NCI-H187 treated with DMSO at 0.1 percent for 48 hours (cell line): ENCODE measurements at regions not wholly inside any gene's neighbourhood (a gene's known extent, or its start where the extent isn't known, plus 50 kb on each side); places are given as distances from the start of the nearest gene placed in this dataset.
"Not testable (repeated sequence)": the region's sequence is repeated elsewhere in the genome, so short reads cannot be mapped to it uniquely, and the experiment has no call there.

Experiments used
- DNase-seq: peaks from one replicate; lab custom pipeline; 2025; lab: John Stamatoyannopoulos, UW

DNA sequence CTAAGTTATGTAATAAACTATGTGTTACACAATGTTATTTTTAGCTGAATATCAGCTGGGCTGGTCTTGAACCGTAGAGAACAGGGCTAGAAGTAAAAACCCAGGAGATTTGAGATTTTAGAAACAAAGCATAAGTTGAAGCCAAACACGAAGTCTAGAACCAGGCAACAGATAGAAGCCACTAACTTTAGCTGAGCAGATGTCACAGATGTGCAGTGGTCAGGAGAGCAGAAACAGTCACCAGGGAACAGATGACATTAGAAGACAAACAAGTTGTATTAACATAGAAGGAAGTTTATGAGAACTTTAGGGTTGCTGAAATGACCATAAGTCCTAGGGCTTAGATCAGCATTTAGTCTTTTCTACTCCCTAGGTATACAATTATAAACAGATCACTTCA, 731.0 kb downstream of the ZNF385D start:
- no peak for DNase-seq

DNA sequence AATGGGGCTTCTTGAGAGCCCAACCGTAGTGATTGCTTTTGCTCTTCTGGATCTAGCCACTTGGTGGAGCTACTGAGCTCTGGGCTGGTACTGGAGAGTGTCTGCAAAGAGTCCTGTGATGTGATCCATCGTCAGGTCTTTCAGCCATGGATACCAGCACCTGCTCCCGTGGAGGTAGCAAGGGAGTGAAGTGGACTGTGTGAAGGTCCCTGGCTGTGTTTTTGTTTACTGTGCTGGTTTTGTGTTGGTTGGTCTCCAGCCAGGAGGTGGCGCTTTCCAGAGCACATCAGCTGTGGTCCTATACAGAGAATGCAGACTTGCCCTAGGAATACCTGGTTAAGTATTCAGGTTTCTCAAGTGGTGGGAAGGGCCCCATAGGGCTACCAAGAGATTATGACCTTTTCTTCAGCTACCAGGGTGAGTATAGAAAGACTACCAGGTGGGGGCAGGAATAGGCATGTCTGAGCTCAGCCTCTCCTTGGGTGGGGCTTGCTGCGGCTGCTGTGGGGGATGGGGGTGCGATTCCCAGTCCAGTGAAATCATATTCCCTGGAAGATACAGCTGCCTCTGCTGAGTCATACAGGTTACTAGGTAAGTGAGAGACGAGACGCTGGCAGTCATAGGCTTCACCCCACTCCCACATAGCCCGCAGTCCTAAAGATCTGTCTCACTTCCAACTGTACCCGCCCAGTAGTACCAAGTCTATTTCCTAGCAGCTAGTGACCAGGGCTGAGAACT, 733.7 kb downstream of the ZNF385D start:
- no peak for DNase-seq

DNA sequence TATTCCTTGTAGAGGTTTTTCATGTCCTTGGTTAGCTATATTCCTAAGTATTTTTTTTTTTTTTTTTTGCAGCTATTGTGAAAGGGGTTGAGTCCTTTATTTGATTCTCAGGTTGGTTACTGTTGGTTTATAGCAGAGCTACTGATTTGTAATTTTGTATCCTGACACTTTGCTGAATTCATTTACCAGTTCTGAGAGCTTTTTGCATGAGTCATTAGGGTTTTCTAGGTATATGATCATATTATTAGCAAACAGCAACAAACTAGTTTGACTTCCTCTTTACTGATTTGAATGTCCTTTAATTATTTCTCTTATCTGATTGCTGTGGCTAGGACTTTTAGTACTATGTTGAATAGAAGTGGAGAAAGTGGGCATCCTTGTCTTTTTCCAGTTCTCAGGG, 737.4 kb downstream of the ZNF385D start:
- DNase-seq: no peak

DNA sequence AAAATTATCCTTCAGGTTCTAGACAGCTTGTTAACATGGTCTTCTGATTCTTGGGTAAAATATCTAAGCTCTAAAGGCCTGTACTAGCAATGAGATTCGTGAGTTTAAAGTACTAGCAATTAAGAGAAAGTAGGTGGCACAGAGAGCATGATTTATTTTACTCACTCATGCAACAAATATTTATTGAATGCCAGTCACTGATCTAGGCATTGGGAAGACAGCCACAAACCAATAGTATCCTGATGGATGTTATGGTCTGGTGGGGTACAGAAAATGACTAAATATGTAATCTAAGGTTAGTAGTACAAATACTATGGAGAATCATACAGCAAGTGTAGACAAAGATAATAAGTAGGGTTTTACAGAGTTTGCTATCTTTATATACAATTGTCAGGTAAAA, 751.3 kb downstream of the ZNF385D start:
- no peak for DNase-seq

DNA sequence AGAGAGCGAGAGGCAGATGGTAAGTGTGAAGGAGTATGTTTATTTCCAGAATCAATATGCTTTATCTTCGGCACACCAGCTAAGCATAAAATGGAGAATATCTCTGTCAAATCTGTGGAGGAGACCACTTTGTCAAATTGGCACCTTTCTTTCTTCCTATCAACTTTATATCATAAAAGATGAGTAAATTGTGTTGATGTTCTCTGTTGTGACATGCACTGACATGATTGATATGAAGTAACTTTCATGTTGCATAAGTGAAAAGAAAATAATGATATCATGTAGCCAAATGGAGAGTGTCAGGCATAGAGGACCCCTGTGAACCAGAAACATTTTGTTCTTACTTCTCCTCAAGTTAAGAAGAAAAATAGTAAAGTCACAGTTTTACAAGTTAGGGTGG, 753.8 kb downstream of the ZNF385D start:
- DNase-seq: no peak

DNA sequence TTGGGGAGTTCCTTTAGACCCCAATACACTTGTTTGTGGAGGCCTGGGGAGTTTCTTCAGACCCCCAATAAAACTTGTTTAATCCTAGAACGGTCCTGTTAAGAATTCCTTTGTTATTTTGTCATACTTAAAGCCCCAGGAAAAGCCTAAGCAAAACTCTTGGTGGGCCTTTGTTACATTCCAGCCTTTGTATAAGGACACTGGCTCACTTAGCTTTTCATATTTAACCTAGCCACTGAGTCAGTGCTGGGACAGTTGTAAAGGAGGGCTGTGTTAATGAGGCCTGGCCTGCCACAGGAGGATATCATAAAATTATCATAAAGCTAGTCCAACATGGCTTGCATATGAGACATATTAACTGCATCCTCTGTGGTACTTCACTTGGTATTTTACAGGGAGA, 760.1 kb downstream of the ZNF385D start:
- DNase-seq: no peak

DNA sequence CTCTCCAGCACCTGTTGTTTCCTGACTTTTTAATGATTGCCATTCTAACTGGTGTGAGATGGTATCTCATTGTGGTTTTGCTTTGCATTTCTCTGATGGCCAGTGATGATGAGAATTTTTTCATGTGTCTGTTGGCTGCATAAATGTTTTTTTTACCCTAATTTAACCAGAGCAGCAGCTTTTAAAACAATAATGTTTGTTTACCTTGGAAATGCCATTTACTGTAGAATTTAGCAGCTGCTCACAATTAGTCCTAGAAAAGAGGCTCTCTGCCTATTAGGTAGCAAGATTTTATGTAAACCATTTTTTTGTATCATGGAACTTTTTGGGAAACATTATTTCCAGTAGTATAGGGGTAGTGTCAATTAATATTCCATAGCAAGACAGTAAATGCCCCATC, 761.4 kb downstream of the ZNF385D start:
- DNase-seq: not testable (repeated sequence)

DNA sequence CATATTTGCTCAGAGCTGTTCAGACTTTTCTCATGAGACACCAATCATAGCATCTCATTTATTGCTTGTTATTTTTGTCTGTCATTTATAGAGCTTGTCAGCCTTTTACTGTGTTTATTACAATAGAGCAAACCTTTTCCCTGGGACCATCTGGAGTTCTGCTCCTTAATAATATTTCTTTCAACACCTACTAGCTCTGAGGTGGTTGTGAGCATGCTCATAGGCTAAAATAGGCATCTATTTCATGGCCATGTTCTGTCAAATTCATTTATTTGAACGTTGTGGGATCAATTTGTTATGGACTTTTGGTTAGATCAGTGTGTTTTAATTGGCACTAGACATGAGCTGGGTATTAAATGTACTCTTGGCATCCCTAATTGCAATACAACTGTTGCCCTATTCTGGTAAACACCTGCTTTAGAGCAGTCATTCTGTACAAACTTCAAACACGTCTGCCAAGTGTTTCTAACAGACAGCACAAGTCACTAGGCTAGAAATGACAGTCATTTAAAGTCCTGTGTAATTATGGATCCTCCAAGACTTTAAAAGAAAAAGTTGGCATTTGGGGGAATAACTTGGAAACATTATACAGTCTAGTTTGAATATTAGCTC, 766.3 kb downstream of the ZNF385D start:
- no peak for DNase-seq

DNA sequence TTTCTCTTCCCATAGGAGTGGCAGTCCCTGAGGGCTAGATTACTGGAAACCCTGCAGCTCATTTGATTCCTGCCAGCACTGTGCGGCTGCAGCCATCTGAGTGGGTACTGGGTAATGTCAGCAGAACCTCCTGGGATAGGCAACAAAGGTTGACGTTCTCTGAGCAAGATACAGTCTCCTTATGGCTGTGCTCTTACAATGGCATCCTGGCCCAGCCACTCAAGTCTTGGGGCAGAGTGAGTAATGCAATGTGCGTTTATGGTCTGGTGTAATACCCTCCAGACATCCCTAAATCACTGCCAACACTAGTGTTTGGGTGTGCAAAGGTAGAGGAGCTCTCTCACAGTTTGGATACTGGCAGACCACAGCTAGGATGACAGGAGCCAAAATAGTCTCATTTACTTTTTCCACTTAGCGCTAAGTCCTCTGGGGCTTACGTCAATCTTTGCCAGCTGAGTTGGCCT, 775.8 kb downstream of the ZNF385D start:
- DNase-seq: no peak

DNA sequence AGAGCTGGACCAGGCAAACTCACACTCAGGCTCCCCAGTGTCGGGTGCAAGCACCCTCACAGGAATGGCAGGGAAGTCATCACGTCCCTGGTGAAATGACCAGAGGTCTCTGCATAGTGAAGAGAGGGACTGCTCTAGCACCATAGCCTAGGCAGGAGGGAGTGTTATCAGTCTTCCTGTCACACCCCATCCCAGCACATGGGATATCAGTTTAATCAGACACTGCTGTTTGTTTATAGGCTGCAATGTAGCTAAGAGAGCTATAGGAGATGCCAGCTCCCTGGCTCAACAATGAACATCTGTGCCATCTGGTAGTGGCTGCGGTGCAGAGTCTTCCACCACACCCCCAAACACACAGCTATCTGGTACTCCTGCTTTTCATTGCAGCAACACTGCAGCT, 776.6 kb downstream of the ZNF385D start:
- no peak for DNase-seq

DNA sequence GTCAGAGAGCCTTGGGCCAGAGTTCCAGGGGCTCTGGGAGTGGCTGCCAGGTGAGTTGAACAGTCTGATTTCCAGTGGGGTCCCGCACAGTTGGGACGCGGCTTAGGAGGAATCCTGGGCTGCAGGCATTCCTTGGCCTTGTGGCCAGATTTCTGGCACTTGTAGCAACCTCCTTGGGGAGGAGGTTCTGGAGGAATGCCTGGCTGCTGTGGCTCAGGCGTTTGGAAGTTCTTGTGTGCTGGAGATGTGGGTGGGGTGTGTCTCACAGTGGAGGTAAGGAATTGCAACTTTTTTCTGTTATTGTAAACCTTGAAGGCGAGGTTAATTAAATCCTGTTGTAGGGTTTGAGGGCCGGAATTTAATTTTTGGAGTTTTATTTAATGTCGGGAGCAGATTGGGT, 780.2 kb downstream of the ZNF385D start:
- not testable (repeated sequence) for DNase-seq

DNA sequence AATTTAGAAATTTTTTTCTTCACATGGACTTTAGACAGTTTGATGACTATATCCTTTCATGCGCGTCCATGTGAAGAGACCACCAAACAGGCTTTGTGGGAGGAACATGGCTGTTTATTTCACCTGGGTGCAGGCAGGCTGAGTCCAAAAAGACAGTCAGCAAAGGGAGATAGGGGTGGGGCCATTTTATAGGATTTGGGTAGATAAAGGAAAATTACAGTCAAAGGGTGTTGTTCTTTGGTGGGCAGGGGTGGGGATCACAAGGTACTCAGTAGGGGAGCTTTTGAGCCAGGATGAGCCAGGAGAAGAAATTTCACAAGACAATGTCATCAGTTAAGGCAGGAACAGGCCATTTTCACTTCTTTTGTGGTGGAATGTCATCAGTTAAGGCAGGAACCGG, 781.5 kb upstream of the SGO1 start:
- not testable (repeated sequence) for DNase-seq

DNA sequence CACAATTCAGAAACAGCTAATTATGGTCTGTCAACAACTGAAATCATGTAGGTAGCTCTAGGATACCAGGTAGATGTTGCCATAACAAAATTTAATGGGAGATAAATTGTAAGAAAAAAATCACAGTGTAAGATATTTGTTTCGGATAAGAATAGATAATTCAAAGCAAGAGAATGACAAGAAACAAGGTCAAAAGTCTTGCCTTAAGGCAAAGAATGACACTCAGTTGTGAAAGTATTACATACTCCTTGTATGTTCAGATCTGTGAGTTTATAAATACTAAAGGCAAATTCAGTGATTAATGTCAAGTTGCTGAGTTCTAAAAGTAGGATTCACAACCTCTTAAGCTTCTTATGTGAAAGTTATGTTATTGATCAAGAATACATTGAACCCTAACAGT, 772.2 kb upstream of the SGO1 start:
- no peak for DNase-seq

DNA sequence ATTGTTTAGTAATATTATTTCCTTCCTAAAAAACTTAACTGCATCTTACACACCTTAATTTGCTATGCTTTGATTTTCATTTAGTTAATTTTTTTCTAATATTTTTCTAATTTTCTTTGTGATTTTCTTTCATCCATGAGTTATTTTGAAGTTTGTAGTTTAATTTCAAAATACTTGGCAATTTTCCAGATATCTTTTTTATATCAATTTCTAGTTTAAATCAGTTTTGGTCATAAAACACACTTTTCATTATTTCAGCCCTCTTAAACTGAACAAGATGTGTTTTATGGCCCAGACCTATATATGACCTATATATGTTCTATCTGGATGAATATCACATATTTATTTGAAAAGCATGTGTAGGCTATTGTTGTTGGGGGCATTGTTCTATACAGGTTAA, 759.9 kb upstream of the SGO1 start:
- no peak for DNase-seq

DNA sequence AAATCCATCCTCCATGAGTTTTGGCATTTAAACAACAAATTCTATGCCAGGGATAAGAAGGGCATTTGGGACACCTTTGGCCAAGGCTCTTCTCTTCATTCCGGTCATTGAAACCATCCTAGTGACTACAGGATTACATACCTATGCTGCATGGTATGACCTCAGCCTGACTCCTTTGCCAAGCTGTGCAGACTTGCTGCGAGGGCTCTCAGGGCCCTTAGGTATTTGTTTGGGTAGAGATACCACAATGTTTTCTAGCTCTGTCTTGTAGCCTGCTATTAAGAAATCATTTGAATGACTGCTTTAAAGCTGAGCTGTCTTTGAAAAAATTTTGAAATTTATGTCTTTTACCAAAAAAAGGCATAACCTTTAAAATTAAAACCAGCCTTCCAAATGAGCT, 749.8 kb upstream of the SGO1 start:
- DNase-seq: no peak

DNA sequence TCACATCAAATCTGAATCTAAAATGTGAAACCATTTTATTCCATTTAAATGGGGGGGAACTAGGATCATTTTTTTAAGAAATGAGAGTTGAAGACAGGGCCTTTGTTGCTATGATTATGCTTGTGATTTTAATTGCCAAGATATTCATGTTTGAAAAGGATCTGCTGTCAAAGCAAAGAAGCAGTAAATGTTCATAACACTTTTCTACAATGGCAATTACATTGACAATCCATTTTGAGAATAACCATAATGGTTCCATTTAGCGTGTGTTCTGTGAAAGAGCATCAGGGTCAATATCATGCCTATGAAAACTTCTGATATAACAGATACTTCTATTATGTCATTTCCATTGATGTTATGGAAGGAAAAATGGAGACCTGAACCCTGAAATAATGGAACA, 745.8 kb upstream of the SGO1 start:
- no peak for DNase-seq

DNA sequence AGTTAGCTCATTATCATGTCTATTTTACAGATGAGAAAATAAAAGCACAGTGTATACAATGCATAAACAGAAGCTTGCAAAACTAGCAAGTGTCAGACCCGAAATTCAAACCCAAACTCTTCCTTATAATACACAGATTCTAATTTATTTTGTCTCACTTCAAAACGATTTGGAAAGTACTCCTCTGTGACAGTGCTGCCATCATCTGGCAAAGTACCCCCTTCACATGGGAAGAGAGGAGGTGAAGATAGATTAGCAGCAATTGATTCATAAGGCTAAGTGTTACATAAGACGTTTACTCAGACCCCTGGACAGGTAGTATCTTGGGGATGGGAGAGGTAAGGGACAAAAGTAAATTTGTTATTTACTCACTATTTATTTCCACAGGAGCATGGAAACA, 744.0 kb upstream of the SGO1 start:
- no peak for DNase-seq

DNA sequence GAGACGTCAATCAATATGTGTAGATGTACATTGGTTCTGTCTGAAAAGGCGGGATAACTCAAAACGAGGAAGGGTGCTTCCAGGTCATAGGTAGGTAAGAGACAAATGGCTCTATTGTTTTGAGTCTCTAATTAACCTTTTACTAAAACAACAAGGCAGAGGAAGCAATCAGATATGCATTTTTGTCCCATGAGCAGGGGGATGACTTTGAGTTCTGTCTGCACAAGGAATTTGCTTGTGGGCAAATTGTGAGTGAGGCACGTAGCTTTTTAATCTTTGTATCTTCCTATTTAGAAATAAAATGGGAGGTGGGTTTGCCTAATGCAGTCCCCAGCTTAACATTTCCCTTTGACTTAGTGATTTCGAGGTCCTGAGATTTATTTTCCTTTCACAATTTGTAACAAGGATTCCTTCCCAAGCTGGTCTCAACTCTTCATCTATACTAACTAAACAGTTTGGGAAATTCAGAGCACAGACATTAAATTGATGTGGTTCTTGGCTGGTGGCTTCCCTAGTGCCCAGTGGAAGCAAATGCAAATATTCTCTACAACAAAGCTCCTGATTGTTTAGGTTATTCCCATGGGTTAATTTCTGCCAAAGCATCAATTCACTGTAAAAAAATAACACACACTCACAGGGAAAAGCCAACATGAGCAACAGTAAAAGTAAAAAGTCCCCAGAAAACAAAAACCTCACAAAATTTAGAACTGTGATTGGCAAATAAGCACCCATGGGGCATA, 738.8 kb upstream of the SGO1 start:
- no peak for DNase-seq

DNA sequence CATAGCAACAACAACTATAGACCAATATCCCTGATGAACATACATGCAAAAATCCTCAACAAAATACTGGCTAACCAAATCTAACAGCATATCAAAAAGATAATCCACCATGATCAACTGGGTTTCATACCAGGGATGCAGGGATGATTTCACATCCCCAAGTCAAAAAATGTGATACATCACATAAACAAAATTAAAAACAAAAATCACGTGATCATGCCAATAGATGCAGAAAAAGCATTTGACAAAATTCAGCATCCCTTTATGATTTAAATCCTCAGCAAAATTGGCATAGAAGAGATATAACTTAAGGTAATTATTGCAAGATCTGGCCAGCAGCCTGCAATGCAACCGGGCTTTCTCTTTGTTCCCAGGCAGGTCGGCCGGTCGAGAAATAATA, 735.1 kb upstream of the SGO1 start:
- DNase-seq: not testable (repeated sequence)

DNA sequence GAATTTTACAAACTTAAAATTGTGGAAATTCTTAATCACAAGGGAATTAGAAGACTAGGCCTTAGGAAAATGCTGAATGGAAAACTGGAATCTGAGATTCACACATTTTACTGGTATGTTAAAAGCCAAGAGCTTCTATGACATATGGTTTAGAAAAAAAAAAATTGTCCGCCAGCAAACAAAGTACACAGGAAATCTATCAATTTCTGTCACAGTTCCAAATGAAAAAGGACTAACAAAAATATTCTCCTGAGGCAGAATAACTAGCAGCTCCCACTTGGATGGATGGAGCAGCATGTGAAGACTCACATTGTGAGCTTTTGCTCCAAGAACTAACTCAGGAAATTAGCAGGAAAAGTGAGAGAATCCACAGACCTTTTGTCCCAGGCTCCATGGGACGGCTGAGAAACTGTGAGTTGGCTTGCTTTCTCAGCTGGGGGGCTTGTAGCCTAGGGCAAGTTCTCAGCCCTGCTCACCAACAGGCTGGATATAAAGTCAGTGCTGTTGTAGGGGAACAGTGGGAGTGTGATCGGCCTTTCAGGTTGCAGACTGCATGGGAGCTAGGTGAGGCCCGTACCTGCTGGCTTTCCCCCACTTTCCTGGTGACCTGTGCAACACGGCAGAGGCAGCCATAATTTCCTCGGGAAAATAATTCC, 731.1 kb upstream of the SGO1 start:
- no peak for DNase-seq

DNA sequence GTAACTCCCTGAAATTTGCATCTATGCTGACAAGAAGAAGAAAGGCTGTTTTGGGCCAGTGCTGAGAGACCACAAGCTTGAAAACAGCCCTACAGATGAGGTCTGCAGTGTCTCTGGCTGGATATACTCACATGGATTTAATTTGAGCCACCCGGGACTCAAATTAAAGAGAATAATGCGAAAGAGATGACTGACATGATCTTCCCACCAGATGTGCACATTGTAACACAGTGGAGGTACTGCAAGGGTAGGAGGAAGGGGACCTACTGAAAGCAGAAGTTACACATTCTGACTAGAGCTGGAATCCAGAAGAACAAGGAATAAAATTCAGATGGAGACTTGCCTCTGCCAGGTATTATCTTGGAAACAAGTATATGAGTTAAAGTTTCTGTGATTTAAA, 728.3 kb upstream of the SGO1 start:
- no peak for DNase-seq

DNA sequence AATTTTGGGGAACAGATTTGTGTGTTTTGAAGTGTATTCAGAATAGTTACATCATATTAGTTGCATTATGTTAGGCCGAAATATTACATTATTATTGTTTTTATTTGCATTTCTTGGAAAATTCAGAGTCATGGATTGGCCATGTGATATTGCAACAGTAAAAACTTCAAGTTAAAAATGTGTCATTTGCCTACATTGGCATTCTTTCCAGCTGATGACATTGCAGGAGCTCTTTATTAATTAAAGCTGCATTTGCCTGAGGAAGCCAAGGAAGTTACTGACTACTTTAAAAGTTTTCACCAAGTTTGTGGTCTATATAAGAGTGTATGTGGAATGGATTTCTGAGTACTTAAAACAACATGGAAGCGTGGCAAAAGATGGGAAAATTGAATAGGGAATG, 726.4 kb upstream of the SGO1 start:
- DNase-seq: no peak

DNA sequence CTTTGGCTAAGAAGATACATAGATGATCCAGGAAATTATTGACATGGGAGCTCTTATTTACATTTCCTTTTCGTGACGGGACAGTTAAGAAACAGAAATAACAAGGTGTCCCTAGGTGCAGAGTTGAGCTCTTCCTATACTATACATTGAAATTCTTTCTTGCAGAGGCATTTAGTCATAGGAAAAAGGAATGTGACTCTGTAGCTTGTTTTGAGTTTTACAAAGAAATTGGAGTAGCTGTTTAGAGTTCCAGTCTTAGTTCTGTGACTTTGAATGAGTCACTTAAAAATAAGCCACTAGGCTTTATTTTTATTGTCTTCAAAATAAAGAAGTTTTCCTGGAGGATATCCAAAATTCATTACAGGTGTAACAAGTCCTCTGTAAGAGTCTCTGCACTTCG, 723.5 kb upstream of the SGO1 start:
- no peak for DNase-seq
